ENCODE measurements at regions not wholly inside any gene's neighbourhood (a gene's known extent, or its start where the extent isn't known, plus 50 kb on each side); places are given as distances from the start of the nearest gene placed in this dataset.

DNA sequence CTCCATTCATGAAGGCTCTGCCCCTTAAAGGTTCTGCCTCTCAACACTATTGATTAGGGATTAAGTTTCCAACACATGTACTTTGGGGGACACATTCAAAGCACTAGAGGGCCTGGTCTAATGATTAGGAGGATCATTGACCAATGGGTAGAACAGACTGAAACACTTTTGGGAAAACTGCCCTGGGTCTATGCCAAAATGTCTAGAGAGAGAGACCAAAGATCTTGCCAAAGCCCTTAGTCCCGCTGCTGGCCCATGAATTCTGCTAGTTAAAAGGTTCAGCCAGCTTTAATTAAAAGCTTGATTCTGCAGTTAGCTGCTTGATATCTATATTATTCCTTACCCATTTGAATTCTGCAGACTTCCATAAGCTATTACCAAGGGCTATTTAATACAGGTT lies 613.2 kb downstream of the SLC4A3 start:
- 0% methylated on average over 1 of the region's 1 CpG for WGBS (ENCODE audit: low lambda C conversion rate)
- no peaks in the 10 kb centered on the region for H3K36me3 ChIP-seq (replicated peaks in 1 of 2; ENCODE audit: control insufficient read depth in 1 of 2, insufficient read depth in 2 of 2, low read length in 2 of 2)
- no peak for TF ChIP-seq MTF2 (CRISPR knock-in tag; IDR thresholded peaks at IDR 0.05; ENCODE audit: borderline replicate concordance)
- TF ChIP-seq POLR2G (IDR thresholded peaks at IDR 0.05; ENCODE audit: low read depth, low read length) = no peak
- TF ChIP-seq, protein P1, sequence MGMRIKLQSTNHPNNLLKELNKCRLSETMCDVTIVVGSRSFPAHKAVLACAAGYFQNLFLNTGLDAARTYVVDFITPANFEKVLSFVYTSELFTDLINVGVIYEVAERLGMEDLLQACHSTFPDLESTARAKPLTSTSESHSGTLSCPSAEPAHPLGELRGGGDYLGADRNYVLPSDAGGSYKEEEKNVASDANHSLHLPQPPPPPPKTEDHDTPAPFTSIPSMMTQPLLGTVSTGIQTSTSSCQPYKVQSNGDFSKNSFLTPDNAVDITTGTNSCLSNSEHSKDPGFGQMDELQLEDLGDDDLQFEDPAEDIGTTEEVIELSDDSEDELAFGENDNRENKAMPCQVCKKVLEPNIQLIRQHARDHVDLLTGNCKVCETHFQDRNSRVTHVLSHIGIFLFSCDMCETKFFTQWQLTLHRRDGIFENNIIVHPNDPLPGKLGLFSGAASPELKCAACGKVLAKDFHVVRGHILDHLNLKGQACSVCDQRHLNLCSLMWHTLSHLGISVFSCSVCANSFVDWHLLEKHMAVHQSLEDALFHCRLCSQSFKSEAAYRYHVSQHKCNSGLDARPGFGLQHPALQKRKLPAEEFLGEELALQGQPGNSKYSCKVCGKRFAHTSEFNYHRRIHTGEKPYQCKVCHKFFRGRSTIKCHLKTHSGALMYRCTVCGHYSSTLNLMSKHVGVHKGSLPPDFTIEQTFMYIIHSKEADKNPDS (CRISPR knock-in tag; IDR thresholded peaks at IDR 0.05) = no peak
- TF ChIP-seq HIVEP1 (CRISPR knock-in tag; IDR thresholded peaks at IDR 0.05) = no peak
- no peak for TF ChIP-seq POGZ (CRISPR knock-in tag; IDR thresholded peaks at IDR 0.05)
- TF ChIP-seq SMC3 (IDR thresholded peaks at IDR 0.05; ENCODE audit: low read length) = no peak
- no peak for TF ChIP-seq PPARG (CRISPR knock-in tag; conservative IDR thresholded peaks at IDR 0.05)
- TF ChIP-seq GABPB1 (CRISPR knock-in tag; IDR thresholded peaks at IDR 0.05) = no peak
- no peak for TF ChIP-seq ZNF180 (CRISPR knock-in tag; IDR thresholded peaks at IDR 0.05; ENCODE audit: borderline replicate concordance, low read depth)
- TF ChIP-seq ZNF883 (CRISPR knock-in tag; IDR thresholded peaks at IDR 0.05; ENCODE audit: not compliant biosample characterization) = no peak
- FAIRE-seq (no peak), DNase-seq (ENCODE audit: low spot score) (no peak), ATAC-seq (no peak)
- CTCF ChIA-PET (ENCODE audit: low intra/inter-chr PET ratio, low total read pairs) = no interaction called here
- H2AFZ ChIP-seq (ENCODE audit: low read length) = no peak overlapping the region
- POLR2A ChIA-PET = no interaction called here
- no peaks in the 10 kb centered on the region for H4K20me1 ChIP-seq (ENCODE audit: insufficient read depth, low read length)
- intact Hi-C loops (cut with micrococcal nuclease; ENCODE audit: unreplicated experiment) (no loop called here), in situ Hi-C loops (cut with HindIII; ENCODE audit: extremely low pct_ligation_motif_present, low pct_unique_long_range_greater_than_20kb) (no loop called here)
- H3K9ac ChIP-seq (ENCODE audit: insufficient read depth, low read depth, low read length) = no peak overlapping the region
- H3K27me3 ChIP-seq (ENCODE audit: control insufficient read depth in 1 of 2, insufficient read depth in 2 of 2, low read length in 2 of 2) = no peaks in the 10 kb centered on the region
- H3K4me2 ChIP-seq (ENCODE audit: low read depth, low read length) = no peak overlapping the region
- H3K27ac ChIP-seq (ENCODE audit: extremely low read length, insufficient read depth, low read length) = no peak overlapping the region
- H3K79me2 ChIP-seq (ENCODE audit: insufficient read depth, low read length) = no peaks in the 10 kb centered on the region
- no TSS peak for BruUV-seq (replicated peaks)
- H3K4me3 ChIP-seq (replicated peaks in 1 of 3; ENCODE audit: insufficient read depth in 1 of 3, low read depth in 2 of 3, low read length in 3 of 3) = no peak overlapping the region
- no peaks in the 10 kb centered on the region for H3K4me1 ChIP-seq (ENCODE audit: insufficient read depth, low read length)
- H3K9me3 ChIP-seq (ENCODE audit: low read length) = no peaks in the 10 kb centered on the region
